H9 (cell line): ENCODE measurements at regions not wholly inside any gene's neighbourhood (a gene's known extent, or its start where the extent isn't known, plus 50 kb on each side); places are given as distances from the start of the nearest gene placed in this dataset.

Experiments
- DNase-seq: peaks from one replicate; pipeline ENCODE4 v3.0.0-alpha.2; 2017
- H2AFZ ChIP-seq: one replicate; pipeline ENCODE4 v1.6.1; 2013; ENCODE audit warnings: mild to moderate bottlenecking, low read length, control low read depth, moderate library complexity
- H2AK5ac ChIP-seq: 2 replicates; pipeline ENCODE4 v1.6.1; 2013; ENCODE audit warnings: low read length, control low read depth, mixed read lengths; ENCODE audit not compliant: insufficient read length
- H2BK120ac ChIP-seq: one replicate; pipeline ENCODE4 v1.6.1; 2013; ENCODE audit warnings: low read depth, mild to moderate bottlenecking, low read length, control low read depth, inconsistent platforms; ENCODE audit not compliant: poor library complexity, severe bottlenecking
- H2BK12ac ChIP-seq: 2 replicates; pipeline ENCODE4 v1.6.1; 2013; ENCODE audit warnings: low read length, control low read depth, mixed read lengths, low read depth; ENCODE audit not compliant: insufficient read length
- H2BK15ac ChIP-seq: 2 replicates; pipeline ENCODE4 v1.6.1; 2013; ENCODE audit warnings: low read depth, low read length, control low read depth
- H2BK20ac ChIP-seq: one replicate; pipeline ENCODE4 v1.6.1; 2013; ENCODE audit warnings: low read depth, mild to moderate bottlenecking, low read length, control low read depth, inconsistent platforms; ENCODE audit not compliant: poor library complexity, severe bottlenecking
- H2BK5ac ChIP-seq: 2 replicates; pipeline ENCODE4 v1.6.1; 2013; ENCODE audit warnings: low read length, control low read depth, mixed read lengths; ENCODE audit not compliant: insufficient read length
- H3K14ac ChIP-seq: 2 replicates; pipeline ENCODE4 v1.6.1; 2013; ENCODE audit warnings: low read length, control low read depth; ENCODE audit not compliant: insufficient read depth
- H3K18ac ChIP-seq: 2 replicates; pipeline ENCODE4 v1.6.1; 2013; ENCODE audit warnings: low read depth, mild to moderate bottlenecking, mixed read lengths, low read length, control low read depth; ENCODE audit not compliant: insufficient read length
- H3K23ac ChIP-seq: 2 replicates; pipeline ENCODE4 v1.6.1; 2013; ENCODE audit warnings: low read length, control low read depth, mixed read lengths, low read depth; ENCODE audit not compliant: insufficient read length
- H3K23me2 ChIP-seq: 2 replicates; pipeline ENCODE4 v1.6.1; 2013; ENCODE audit warnings: low read depth, mild to moderate bottlenecking, mixed read lengths, low read length, control low read depth; ENCODE audit not compliant: insufficient read length, poor library complexity, severe bottlenecking
- H3K27ac ChIP-seq: 2 replicates; pipeline ENCODE4 v1.5.1; 2013; ENCODE audit warnings: low read length, control low read depth, mixed read lengths, low read depth; ENCODE audit not compliant: insufficient read length
- H3K27me3 ChIP-seq: 2 replicates; pipeline ENCODE4 v1.6.1; 2013; ENCODE audit warnings: low read length, control low read depth, inconsistent platforms; ENCODE audit not compliant: insufficient read depth
- H3K4ac ChIP-seq: 2 replicates; pipeline ENCODE4 v1.6.1; 2013; ENCODE audit warnings: low read depth, mild to moderate bottlenecking, control low read depth, inconsistent platforms, low read length, moderate library complexity
- H3K4me1 ChIP-seq: 2 replicates; pipeline ENCODE4 v1.6.1; 2013; ENCODE audit warnings: low read length, control low read depth, inconsistent platforms; ENCODE audit not compliant: insufficient read depth
- H3K4me2 ChIP-seq: 2 replicates; pipeline ENCODE4 v1.6.1; 2013; ENCODE audit warnings: low read length, control low read depth, mixed read lengths; ENCODE audit not compliant: insufficient read length, insufficient read depth
- H3K56ac ChIP-seq: 2 replicates; pipeline ENCODE4 v1.6.1; 2013; ENCODE audit warnings: low read depth, mild to moderate bottlenecking, mixed read lengths, low read length, control low read depth; ENCODE audit not compliant: insufficient read length
- H3K79me1 ChIP-seq: 2 replicates; pipeline ENCODE4 v1.6.1; 2013; ENCODE audit warnings: low read depth, mild to moderate bottlenecking, moderate library complexity, low read length, control low read depth, inconsistent platforms; ENCODE audit not compliant: insufficient read depth, poor library complexity, severe bottlenecking
- H3K79me2 ChIP-seq: 2 replicates; pipeline ENCODE4 v1.6.1; 2013; ENCODE audit warnings: low read length, control low read depth, inconsistent platforms; ENCODE audit not compliant: insufficient read depth
- H3K9ac ChIP-seq: 2 replicates; pipeline ENCODE4 v1.6.1; 2013; ENCODE audit warnings: low read length, control low read depth, mixed read lengths; ENCODE audit not compliant: insufficient read length; ENCODE audit errors: extremely low read depth
- H3K9me3 ChIP-seq: one replicate; pipeline ENCODE4 v1.6.1; 2013; ENCODE audit warnings: low read depth, low read length, inconsistent platforms; ENCODE audit not compliant: control insufficient read depth
- H3T11ph ChIP-seq: one replicate; pipeline ENCODE4 v1.6.1; 2013; ENCODE audit warnings: mild to moderate bottlenecking, low read length, control low read depth, inconsistent platforms
- H4K20me1 ChIP-seq: one replicate; pipeline ENCODE4 v1.6.1; 2013; ENCODE audit not compliant: control insufficient read depth, insufficient read length, insufficient read depth
- H4K5ac ChIP-seq: 2 replicates; pipeline ENCODE4 v1.6.1; 2013; ENCODE audit warnings: low read depth, mild to moderate bottlenecking, mixed read lengths, low read length, control low read depth; ENCODE audit not compliant: insufficient read length
- H4K8ac ChIP-seq: replicated peaks from 2 replicates; pipeline ENCODE4 v1.6.1; 2013; ENCODE audit warnings: low read length, control low read depth, mixed read lengths, low read depth; ENCODE audit not compliant: insufficient read length
- H4K91ac ChIP-seq: 2 replicates; pipeline ENCODE4 v1.6.1; 2013; ENCODE audit warnings: low read depth, mild to moderate bottlenecking, moderate library complexity, mixed read lengths, low read length, control low read depth; ENCODE audit not compliant: insufficient read length
- H3K27ac Mint-ChIP-seq, 3 experiments: 2 replicates in 2 of 3; 3 replicates in 1 of 3; pipeline ENCODE4 v1.8.0; 2020 to 2021; ENCODE audit warnings: mixed read lengths in 3 of 3, mild to moderate bottlenecking in 1 of 3, moderate library complexity in 1 of 3
- H3K27me3 Mint-ChIP-seq: 2 replicates; pipeline ENCODE4 v1.8.0; 2021; ENCODE audit warnings: low read depth, mild to moderate bottlenecking, moderate library complexity, mixed read lengths
- H3K36me3 Mint-ChIP-seq, 3 experiments: 2 replicates in 2 of 3; 3 replicates in 1 of 3; pipeline ENCODE4 v1.8.0; 2020 to 2021; ENCODE audit warnings: low read depth in 3 of 3, mixed read lengths in 3 of 3; ENCODE audit not compliant: insufficient read depth in 1 of 3
- H3K4me1 Mint-ChIP-seq, 2 experiments: 2 replicates each; pipeline ENCODE4 v1.8.0; 2020; ENCODE audit warnings: mixed read lengths in 2 of 2
- H3K4me3 Mint-ChIP-seq, 2 experiments: 2 replicates in 1 of 2; 3 replicates in 1 of 2; pipeline ENCODE4 v1.8.0; 2020 to 2021; ENCODE audit warnings: mild to moderate bottlenecking in 2 of 2, mixed read lengths in 2 of 2, moderate library complexity in 1 of 2
- H3K9me3 Mint-ChIP-seq, 2 experiments: 2 replicates in 1 of 2; 3 replicates in 1 of 2; pipeline ENCODE4 v1.8.0; 2020; ENCODE audit warnings: mild to moderate bottlenecking in 2 of 2, mixed read lengths in 2 of 2, moderate library complexity in 1 of 2
- CTCF ChIP-seq: fragments of 200-600 bp; sonication (generic); conservative IDR thresholded peaks from 3 replicates; pipeline ENCODE4 v1.8.0; 2021; ENCODE audit warnings: antibody characterized with exemption, mild to moderate bottlenecking
- WGBS: extraction: QIAGEN DNeasy Blood & Tissue Kit; methylation state at CpG from one replicate; pipeline ENCODE4 v1.1.7; 2013; ENCODE audit warnings: missing lambda C conversion rate, low lambda C conversion rate, mixed read lengths; ENCODE audit not compliant: insufficient read length; ENCODE audit errors: extremely low coverage; 5-methylcytosine and 5-hydroxymethylcytosine counted together

- no peak overlapping the region for H2BK12ac ChIP-seq
- no peak overlapping the region for H3K4ac ChIP-seq
- H2AK5ac ChIP-seq, result no peak overlapping the region
- no peak overlapping the region for H2BK15ac ChIP-seq
- H4K91ac ChIP-seq, result no peak overlapping the region
- H4K20me1 ChIP-seq, result no peaks in the 10 kb centered on the region
- H3K4me2 ChIP-seq, result no peak overlapping the region
- Mint-ChIP-seq H3K4me3 (no peak overlapping the region), H3K27ac (no peak overlapping the region), H3K9me3 (no peaks in the 10 kb centered on the region), H3K4me1 (peaks cover 7 to 10% of the 10 kb centered on the region in 2 experiments), H3K27me3 (no peaks in the 10 kb centered on the region), H3K36me3 (no peaks in the 10 kb centered on the region)
- no peaks in the 10 kb centered on the region for H3K23me2 ChIP-seq
- no peak overlapping the region for H3K56ac ChIP-seq
- no peak overlapping the region for H3K9ac ChIP-seq
- DNase-seq, result peak; percentile 30
- no CpG with 5 or more reads among the region's 6 CpGs for WGBS
- no peaks in the 10 kb centered on the region for H3K9me3 ChIP-seq
- H4K8ac ChIP-seq, result no peak overlapping the region
- H3K18ac ChIP-seq, result no peak overlapping the region
- no peak overlapping the region for H2BK120ac ChIP-seq
- H3K27me3 ChIP-seq, result no peaks in the 10 kb centered on the region
- no peaks in the 10 kb centered on the region for H3K79me1 ChIP-seq
- no peaks in the 10 kb centered on the region for H3K79me2 ChIP-seq
- H3T11ph ChIP-seq, result no peak overlapping the region
- H3K4me1 ChIP-seq, result no peaks in the 10 kb centered on the region
- no peak for TF ChIP-seq CTCF
- no peak overlapping the region for H2BK20ac ChIP-seq
- H3K23ac ChIP-seq, result no peak overlapping the region
- no peak overlapping the region for H3K14ac ChIP-seq
- H4K5ac ChIP-seq, result no peak overlapping the region
- no peak overlapping the region for H2BK5ac ChIP-seq
- no peak overlapping the region for H2AFZ ChIP-seq
- no peak overlapping the region for H3K27ac ChIP-seq
Observed at GRCh38 chr3:86654806-86655460, 336.0 kb downstream of the VGLL3 start.
